GM18505 (cell line): ENCODE measurements at regions not wholly inside any gene's neighbourhood (a gene's known extent, or its start where the extent isn't known, plus 50 kb on each side); places are given as distances from the start of the nearest gene placed in this dataset.
"Not testable (repeated sequence)": the region's sequence is repeated elsewhere in the genome, so short reads cannot be mapped to it uniquely, and the experiment has no call there.

Experiments
- ATAC-seq: cut with Tn5 transposase; IDR thresholded peaks from one replicate; pipeline ENCODE4 v1.9.1; 2021; ENCODE audit not compliant: unreplicated experiment
- POLR2A ChIP-seq: IDR thresholded peaks from 4 replicates; pipeline ENCODE4 v1.6.1; 2011; ENCODE audit warnings: borderline replicate concordance; ENCODE audit not compliant: insufficient read depth, insufficient read length; ENCODE audit errors: extremely low read depth

DNA sequence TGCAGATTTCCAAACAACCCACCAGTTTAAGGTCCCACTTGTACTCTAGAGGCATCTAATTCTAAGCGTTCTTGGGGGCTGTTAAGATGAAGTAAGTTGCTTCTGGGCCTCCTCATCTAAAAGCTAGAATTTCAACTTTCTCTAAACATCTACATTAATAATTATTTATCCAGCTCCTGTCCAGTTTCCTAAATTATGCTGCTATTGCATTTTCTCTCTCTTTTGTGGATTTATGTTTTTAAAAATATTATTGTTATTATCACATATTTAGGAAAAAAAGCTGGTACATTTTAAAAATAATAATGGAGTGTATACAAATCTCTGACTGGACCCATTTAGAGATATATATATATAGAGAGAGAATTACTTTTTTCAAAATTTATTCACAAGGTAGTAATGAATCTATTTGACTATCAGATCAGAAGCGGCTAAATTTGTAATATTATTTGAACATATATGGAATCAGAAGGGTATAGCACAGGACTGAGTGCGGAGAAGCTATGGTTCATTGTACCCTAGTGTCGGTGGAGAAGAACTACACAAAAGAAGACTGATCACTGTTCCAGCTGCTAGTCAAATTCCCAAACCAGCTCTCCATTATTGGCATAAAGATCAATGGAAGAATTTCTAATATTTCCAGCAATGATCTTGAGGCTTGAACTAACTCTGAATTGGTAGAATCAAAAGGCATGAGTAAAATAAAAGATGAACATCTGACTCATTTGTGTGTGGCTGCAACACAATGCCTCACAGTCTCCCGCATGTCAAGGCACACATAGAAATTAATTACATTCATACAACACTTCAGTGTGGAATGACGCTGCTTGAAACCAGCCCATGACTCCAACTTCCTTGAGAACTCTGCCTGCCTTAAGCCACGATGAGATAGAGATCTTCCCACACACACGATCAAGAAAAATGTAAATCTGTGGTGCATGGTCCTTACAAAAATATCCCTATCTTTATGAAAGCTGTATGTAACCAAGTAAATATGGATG, 433.4 kb upstream of the OR4E1 start:
- TF ChIP-seq POLR2A = no peak
- no peak for ATAC-seq

GRCh38 chr14:22105624-22106006, 432.0 kb upstream of the OR4E1 start:
- ATAC-seq = no peak
- no peak for TF ChIP-seq POLR2A

- no peak for ATAC-seq
- no peak for TF ChIP-seq POLR2A
Observed at GRCh38 chr14:22105006-22105623, 431.5 kb upstream of the OR4E1 start.

GRCh38 chr14:22100764-22101120, 427.1 kb upstream of the OR4E1 start:
- ATAC-seq = not testable (repeated sequence)

DNA sequence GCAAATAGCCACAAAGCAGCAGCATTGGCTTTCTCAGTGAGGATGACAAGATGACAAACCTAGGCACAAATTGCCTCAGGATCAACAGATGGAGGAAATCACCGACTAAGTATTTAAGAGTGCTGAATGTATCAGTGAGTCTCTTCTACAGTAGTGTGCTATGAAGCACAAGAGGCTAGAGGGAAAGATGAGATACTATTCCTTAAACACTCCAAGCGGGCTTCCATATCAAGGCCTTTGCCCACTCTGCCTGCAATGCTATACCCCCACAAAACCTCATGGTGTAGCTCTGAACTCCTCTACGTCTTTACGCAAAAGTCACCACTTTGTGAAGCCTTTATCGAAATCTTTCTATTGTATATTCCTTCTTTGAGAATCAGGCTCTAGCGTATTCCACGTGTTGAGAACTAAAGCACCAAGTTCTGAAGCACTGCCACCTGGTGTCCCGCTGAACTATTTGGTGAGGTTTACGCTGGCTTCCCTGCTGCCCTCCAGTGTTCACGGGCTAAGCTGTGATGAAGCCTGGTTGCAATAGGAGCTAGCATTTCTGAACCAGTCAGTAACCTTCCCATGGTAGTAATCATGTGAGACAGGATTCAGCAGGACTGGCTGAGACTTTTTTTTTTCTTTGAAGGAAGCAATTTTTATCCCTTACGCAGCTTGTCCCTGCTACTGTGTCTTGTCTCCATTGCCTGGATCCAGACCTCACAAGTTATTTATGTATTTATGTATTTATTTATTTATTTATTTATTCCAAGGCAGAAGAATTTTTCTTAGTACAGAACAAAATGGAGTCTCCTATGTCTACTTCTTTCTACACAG, 426.5 kb upstream of the OR4E1 start:
- ATAC-seq = peak; percentile 71
- no peak for TF ChIP-seq POLR2A

- no peak for ATAC-seq
- no peak for TF ChIP-seq POLR2A
Observed at GRCh38 chr14:22098435-22098834, 424.8 kb upstream of the OR4E1 start.

GRCh38 chr14:22097586-22098292, 424.1 kb upstream of the OR4E1 start:
- no peak for ATAC-seq
- no peak for TF ChIP-seq POLR2A

- ATAC-seq = no peak
- no peak for TF ChIP-seq POLR2A
Observed at GRCh38 chr14:22097072-22097471, 423.5 kb upstream of the OR4E1 start.

- no peak for TF ChIP-seq POLR2A
- ATAC-seq = no peak
Observed at GRCh38 chr14:22096514-22096895, 422.9 kb upstream of the OR4E1 start.

DNA sequence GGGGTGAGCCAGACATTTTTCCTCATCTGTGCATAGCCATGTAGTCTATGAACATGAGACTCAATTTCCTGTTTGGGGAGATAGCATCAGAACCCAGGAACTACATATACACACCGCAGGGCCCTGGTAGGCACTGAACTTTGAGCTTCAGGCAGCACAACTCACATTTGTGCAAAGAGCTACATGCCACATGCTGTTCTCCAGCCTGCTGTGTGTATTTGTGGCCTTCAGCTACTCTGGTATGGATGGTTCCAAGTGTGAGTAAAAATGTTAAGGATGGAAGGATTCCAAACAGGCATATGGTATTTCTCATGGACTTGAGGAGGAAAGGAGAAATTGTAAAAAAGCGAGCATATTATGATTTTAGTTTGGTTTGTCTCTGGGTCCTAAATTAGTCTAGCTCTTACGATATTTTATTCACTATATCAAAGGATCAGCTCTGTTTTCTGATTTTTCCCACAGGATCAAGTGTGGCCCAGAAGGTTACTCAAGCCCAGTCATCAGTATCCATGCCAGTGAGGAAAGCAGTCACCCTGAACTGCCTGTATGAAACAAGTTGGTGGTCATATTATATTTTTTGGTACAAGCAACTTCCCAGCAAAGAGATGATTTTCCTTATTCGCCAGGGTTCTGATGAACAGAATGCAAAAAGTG, 422.4 kb upstream of the OR4E1 start:
- ATAC-seq = no peak

DNA sequence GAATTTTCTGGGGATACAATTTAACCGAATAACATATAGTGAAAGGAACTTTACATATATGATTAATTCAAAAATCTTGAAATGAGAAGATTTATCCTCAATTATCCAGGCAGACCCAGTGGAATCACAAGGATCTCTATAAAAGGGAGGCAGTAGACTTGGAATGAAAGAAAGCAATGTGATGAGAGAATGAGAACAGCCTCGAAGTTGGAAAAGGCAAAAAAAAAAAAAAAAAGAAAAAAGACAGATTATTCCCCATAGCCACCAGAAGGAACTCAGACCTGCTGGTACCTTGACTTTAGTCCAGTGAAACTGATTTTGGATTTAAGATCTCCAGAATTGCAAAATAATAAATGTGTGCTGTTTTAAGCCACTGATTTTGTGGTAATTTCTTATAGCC, 416.3 kb upstream of the OR4E1 start:
- no peak for ATAC-seq
- TF ChIP-seq POLR2A = no peak

More for the DNA sequence above, 422.4 kb upstream of the OR4E1 start:
- TF ChIP-seq POLR2A = no peak

DNA sequence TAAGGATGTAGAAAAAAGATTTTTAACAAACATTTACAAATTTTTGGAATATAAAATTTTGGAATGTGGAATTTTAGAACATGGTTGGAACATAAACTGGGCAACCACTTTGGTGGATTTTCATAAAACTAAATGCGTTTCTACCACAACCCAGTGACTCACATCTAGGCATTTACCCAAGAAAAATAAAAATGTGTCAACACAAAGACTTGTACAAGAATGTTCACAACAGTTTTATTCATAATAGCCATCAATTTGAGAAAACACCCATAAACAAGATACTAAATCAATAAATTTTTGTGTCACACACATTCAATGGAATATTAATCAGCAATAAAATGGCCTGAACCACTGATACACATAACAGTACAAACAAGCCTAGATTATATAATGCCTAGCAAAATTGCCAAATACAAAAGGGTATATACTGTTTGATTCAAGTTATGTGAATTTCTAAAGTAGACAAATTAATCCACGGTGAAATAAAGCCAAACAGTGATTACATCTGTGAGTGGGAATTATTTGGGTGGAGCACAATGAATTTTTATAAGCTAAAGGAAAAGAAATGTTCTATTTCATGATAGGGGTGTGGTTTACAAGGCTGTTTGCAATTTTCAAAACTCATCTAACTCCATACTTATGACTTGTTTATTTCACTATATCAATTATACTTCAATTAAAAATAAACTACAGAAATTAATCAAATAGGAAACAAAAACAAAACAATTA, 415.2 kb upstream of the OR4E1 start:
- ATAC-seq = no peak
- TF ChIP-seq POLR2A = no peak
